A204.1 (cell line): ENCODE measurements at regions not wholly inside any gene's neighbourhood (a gene's known extent, or its start where the extent isn't known, plus 50 kb on each side); places are given as distances from the start of the nearest gene placed in this dataset.
"Not testable (repeated sequence)": the region's sequence is repeated elsewhere in the genome, so short reads cannot be mapped to it uniquely, and the experiment has no call there.

Experiments used
- FAIRE-seq: peaks from 2 replicates; lab custom pipeline; 2012; peaks lifted over from hg19 to GRCh38; lab: Jason Lieb, UNC

DNA sequence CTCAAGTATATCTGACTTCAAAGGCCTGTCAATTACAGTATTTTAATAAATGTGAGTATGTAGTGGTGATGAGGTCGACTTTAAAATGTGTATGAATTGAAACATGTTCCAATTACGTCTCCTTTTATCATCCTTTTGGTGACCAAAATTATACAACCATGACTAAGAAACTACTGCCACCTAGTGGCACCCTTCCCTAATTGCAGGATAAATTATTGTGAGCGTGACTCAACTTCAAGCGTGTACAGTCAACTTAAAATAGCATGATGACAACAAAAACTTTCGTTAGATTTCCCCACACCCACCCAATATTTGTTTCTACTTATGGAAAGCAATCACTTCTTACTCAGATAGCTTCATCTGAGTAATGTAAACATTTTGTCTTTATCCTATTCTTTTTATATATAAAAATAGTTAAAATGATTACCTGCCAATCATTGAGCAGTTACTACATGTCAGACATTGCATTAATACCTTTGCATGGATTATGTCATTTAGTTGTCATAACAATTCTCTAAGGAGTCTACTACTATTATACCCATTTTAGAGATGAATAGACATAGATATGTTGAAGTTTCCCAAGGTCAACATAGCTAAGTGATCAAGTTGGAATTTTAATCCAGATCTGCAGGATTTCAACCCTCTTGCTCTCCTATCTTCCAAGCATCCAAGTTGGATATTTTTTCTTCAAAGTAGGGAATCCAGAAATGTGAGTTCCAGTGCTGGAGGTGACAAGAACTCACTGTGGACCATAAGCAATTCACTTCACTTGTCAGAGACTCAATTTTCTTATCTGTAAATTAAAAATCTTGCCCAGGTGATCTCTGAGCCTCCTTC is 106.0 kb downstream of the MEX3B start:
- FAIRE-seq = no peak

DNA sequence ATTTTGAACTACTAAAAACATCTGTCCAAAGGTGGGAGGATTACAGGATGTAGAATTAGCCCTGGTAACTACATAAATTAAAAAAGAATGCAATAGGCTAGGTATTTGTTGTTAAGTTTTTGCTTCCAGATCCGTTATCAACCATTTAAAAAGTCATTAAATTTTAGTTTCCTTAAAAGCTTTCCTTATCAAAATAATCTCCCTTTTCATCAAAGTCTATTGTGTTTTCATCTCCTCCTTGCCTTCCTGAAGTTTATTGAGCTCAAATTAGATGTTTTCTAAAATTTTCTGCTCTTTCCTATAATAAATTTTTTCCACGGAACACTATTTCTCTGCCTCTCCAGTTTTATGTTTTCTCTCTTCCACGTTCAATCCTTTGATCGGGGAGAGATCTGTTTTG is 108.6 kb downstream of the MEX3B start:
- no peak for FAIRE-seq

DNA sequence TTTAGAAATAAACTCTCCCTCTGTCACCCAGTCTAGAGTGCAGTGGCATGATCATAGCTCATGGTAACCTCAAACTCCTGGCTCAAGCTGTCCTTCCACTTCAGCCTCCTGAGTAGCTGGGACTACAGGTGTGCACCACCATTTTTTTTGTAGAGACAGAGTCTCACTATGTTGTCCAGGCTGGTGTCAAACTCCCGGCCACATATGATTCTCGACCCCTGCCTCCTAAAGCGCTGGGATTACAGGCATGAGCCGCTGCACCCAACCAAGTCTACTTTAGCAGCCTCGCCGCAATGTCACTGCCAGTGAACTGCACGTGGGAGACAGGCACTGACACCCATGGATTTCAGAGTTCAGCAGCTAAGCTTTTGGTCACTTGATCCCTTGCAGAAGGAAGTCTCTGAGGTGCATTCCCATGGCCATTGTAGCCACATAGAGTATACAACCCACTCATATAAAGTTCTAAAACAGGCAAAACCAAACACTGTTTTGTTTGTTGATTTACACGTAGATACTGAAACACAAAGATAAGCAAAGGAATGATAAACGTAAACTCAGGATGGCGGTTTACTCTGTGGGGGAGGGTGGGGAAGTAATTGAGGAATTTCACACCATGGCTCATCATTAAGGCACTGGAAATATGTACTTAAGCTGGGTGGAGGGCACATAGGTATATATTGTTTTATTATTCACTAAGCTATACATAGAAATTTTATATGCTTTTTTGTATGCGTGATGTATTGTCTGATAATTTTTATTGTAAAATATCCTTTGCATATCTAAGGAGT is 115.0 kb downstream of the MEX3B start:
- no peak for FAIRE-seq

DNA sequence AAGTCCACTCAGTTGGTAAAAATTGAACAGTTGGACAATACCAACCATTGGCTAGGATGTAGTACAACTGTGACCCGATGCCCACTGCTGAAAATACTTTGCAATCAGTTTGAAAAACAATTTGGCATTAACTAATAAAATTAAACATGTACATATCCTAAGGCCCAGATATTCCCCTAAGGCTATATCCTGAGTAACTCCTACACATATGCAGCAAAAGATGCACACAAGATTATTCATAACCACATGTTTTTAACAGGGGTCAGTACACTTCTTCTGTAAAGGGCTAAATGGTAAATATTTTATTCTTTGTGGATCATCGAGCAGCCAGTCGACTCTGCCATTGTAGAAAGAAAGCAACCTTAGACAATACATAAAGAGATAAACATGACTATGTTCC is 116.3 kb downstream of the MEX3B start:
- no peak for FAIRE-seq

DNA sequence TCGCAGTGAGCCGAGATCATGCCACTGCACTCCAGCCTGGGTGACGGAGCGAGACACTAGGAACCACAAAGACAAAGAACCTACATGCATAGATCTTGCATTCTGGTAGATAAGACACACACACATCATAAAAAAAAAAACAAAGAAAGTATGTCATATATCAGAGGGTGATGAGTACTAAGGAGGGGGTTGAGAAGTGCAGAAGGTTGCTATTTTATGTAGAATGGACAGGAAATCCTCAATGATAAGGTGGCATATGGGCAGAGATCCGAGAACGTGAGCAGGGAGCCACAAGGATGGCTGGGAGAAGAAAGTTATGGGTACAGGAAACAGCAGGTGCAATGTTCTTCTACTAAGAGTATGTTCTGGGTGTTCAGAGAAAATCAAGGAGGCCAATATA is 118.8 kb downstream of the MEX3B start:
- FAIRE-seq = no peak

DNA sequence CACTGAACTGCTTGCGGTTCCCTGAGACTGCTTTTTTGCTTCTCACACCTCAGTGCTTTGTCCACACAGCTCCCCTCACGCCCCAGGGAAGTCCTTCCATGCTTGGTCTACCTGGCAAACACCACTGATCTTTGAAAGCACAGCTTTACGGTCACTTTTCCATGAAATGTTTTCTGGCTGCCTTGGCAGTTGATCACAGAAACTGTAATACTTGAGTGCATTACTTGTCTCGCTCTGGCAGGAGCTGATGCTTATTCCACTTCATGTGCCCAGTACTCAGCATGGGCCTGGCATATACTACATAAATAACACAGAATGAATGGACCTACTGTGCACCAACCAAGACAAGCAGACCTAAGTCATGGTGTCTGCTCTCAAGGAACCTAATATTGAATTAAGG is 121.1 kb downstream of the MEX3B start:
- FAIRE-seq = no peak

DNA sequence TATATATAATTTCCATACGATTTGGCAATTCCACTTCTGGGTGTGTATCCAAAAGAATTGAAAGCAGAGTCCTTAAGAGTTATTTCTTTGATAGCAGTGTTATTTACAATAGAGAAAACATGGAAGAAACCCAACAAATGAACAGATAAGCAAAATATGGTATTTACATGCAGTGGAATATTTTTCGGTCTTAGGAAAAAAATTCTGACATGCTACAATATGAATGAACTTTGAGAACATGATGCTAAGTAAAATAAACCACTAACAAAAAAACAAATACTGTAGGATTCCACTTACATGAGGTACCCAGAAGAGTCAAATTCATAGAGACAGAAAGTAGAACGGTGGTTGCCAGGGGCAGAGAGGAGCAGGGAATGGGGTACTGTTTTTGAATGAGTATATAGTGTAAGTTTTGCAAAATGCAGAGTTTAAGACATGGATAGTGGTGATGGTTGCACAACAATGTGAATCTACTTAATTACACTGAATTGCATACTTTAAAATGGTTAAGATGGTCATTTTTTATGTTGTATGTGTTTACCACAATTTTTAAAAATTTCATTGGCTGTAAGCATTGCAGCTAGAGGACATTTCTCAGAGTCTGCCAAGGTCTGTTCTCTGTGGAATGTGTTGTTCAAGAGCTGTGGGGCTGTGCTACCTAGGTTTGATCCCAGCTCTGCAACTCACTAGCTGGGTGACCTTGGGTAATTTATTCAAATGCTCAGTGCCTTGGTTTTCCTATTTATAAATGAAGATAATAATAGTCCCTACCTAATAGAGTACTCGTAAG is 122.1 kb downstream of the MEX3B start:
- no peak for FAIRE-seq

DNA sequence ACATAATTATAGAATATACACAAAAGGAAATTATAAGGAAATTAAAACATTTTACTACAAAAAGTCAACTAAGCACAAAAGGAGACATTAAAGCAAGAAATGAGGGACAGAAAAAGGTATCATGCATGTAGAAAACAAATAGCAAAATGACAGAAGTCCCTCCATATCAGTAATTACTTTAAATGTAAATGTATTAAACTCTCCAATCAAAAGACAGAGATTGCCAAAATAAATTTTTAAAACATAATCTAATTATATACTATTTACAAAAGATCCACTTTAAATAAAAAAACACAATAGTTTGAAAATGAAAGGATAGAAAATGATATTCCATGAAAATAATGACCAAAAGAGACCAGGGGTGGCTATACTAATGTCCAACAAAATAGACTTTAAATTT is 123.7 kb downstream of the MEX3B start:
- peak; percentile 25 for FAIRE-seq

DNA sequence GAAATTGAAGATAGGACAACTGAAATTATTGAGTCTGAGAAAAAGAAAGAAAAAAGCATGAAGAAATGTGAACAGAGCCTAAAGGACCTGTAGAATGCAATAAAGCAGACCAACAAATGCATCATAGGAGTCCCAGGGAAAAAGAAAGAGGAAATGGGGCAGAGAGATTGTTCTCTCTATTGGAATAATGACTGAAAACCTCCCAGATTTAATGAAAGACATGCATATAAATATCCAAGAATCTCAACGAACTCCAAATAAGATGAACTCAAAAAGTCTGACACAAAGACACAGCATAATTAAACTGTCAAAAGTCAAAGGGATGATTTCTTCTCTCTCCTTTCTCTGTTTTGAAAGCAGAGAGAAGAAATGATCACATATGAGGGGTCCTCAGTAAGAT is 124.7 kb downstream of the MEX3B start:
- FAIRE-seq = no peak

DNA sequence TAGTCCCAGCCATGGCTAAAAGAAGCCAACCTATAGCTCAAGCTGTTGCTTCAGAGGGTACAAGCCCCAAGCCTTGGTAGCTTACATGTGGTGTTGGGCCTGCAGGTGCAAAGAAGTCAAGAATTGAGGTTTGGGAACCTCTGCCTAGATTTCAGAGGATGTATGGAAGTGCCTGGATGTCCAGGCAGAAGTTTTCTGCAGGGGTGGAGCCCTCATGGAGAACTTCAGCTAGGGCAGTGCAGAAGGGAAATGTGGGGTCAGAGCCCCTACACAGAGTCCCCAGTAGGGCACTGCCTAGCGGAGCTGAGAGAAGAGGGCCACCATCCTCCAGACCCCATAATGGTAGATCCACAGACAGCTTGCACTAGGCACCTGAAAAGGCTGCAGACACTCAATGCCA is 127.1 kb downstream of the MEX3B start:
- not testable (repeated sequence) for FAIRE-seq

DNA sequence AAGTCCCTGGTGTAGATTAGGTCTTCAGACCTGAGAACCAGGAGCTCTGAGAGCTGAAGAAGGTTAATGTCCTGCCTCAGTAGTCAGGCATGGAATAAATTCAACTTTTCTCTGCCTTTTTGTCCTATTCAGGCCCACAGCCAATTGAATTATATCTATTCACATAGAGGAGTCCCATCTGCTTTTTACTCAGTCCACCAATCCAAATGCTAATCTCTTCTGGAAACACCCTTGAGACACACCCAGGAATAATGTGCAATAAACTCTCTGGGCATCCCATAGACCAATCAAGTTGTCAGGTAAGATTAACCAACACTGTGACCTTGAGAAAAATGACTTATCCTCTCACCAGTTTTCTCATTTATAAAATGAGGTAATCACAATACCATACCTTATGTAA is 129.4 kb downstream of the MEX3B start:
- no peak for FAIRE-seq

DNA sequence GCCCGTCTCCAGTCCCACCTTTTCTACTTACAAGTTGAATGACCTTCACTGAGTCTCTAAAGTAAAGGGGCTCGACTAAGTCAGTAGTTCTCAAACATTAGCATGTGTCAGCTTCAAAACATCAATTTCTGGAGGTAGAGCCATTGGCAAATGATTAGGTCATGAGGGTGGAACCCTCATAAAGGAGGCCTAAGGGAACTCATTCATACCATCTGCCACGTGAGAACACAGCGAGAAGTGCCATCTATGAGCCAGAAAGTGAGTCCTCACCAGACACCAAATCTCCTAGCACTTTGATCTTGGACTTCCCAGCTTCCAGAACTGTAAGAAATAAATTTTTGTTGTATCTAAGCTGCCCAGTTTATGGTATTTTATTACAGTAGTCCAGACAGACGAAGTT is 129.8 kb downstream of the MEX3B start:
- no peak for FAIRE-seq

DNA sequence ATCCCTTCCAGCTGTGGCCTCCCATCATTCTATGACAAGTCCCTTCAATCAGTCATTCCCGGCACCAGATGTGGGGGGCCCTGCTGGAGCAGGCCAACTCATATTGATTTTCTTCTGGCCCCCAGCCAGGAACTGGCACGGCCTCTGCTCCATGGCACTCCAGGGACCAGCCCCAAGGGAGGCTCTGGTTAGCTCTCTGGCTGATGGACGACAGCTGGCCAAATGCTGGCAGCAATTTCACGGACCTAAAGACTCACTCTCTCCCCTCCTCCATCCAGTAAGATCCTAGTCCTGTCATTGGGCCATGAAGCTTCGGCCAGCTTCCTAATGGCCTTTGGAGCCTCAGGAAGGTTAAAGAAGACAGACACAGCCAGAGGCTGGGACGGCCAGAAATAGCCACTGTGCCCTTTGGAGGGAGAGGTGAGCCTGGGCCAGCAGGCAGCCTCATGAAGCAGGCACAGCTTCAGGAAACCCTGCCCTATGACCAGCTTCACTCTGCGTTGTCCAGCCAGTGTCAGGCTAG is 131.0 kb downstream of the MEX3B start:
- FAIRE-seq = no peak

DNA sequence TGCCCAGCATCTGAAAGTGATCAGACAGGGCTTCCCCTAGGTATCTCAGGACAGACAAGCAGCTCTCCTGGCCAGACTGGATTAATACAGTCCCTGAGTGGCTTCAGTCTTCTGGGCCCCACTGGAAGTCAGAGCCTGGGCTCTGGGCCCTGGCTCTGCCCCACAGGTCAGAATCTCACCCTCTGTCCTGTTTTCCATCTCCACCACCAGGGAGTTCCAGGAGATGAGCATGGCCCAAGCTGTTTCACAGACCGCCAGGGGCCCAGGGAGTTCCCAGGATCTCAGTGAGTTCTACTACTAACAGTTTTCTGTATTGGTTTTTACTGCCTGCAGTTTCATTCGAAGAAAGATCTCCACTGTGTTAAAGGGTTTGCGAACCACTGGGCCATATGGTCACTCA is 131.5 kb downstream of the MEX3B start:
- FAIRE-seq = no peak

DNA sequence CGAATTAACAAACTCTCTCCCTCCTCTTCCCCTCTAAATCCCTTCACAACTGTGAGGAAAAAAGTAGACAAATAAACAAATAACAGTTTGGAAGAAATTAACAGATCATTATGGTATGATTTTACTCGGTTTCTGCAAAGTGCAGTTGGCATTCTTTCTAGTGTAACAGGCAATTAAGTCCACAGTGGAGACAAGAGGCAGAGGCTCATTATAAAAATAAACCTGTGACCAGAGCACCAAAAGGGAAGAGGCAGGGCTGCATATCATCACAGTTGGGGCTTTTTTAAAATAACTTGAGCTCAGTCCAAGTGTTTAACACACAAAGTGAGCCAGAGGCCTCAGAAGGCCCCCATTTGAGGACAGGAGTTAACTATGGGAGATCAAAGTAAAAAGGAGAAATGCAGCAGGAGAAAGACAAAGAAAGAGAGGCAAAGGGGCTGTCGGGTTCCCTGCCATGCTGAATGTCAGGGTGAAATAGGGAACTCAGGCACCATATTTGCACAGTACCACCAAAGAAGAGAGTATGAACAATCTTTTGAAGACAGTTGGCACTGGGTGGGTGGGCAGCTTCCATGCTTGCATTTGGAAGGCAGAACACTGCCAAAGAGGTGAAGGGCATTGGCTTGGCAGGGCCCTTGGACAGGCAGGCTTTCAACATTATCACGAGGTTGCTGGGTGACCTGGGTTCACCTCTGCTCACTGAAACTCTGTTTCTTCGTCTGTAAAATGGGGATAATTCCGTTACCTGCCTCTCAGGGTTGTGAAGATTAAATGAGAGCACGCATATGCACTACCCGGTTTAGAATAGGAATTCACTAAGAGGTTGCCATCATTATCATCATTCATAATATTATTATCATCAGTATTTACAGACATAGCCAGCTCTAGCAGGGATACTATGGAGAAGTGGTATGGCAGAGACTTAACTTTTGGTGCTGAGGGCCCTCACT is 134.5 kb downstream of the MEX3B start:
- no peak for FAIRE-seq

DNA sequence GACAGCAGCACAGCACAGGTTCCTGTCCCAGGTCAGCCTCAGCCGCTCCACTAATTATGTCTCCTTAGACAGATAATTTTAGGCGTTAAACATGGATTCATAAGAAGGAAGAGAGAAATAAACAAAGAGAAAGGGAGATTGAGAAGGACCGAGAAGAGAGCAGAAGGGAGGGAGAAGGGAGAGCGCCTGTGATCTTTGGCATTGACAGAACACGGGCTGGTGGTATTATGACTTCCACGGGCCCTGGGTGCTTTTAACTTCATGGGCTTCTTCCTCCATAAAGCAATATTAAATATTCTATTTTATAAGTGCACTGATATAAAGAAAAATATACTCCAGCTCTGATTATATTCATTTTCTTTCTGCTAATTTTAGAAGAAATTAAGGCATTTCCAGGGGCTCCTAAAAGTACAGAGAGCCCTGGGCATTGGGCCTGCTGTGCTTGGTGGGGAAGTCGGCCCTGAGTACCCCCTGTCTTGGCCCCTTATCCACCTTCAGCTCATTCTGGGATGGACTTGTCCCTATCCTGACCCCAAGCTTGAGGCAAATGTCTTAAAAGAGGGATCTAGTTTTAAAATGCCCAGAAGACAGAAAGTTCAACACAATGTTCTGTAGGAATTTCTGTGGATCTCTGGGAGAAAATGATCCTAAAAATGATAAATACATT is 135.3 kb downstream of the MEX3B start:
- no peak for FAIRE-seq

DNA sequence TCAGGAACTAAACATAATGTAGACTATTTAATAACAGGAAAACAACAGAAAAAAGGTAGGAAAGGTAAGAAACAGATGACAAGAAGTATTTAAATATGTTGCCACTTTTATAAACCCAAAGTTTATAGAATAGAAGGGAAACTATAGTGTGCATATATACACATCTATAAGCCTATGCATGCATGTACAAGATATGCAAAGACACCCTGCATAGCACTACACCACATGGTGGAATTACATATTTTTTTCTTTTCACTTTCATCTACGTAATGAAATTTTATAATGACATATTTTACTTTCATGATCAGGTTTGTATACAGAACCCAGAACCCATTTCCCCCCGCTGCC is 136.8 kb downstream of the MEX3B start:
- no peak for FAIRE-seq

DNA sequence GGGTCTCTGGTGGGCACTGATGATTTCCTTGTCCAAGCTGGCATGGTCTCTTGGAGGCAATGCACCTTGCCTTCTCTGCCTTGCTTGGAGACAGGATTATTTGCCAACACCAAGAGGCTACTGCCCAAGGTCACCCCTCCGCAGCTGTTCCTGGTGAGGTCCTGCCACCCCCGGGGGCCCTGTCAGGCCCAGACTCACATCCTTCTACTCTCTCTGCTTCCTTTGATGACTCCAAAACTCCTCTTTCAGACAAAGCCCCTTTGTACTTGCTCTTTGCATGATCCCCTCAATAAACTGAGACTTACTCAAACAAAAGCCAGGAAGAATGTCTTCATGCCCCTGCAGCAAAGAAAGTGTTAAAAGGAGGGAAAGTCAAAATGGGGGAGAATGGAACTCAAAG is 137.7 kb downstream of the MEX3B start:
- FAIRE-seq = no peak

DNA sequence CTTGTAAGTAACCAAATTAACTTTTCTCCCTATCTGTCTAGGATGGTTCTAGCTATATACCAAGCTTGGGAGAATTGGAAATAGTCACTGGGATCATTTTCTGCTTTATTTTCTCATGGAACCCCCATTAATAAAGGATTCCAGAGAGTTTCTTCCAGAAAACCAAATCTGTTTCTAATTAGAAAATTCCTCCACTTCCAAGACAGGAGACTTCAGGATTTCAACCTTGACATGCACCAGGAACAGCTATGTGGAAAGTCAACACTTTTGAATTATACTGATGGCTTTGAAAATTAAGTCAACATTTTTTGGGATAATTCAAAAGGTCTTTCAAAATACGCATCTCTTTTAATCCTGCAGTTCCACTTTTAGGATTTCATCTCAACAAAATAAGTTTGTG is 138.3 kb downstream of the MEX3B start:
- FAIRE-seq = no peak

DNA sequence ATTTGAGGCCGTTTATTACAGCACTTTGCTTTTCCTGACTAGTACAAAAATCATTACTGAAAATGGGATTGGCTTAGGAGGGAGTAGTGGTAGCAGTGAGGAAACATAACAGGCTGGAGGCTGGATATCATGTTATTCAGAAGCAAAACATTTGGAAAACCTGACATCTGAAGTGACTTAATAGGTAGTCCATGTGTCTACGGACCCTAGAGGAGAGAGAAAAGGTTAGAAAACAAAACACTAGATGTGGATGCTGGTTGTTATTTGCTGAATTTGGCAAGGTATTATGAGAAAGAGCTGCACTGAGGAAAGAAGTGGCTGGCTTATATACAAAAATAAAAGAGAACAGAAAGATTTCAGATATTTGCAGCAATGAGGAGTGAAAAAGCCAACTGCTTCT is 139.9 kb downstream of the MEX3B start:
- no peak for FAIRE-seq

DNA sequence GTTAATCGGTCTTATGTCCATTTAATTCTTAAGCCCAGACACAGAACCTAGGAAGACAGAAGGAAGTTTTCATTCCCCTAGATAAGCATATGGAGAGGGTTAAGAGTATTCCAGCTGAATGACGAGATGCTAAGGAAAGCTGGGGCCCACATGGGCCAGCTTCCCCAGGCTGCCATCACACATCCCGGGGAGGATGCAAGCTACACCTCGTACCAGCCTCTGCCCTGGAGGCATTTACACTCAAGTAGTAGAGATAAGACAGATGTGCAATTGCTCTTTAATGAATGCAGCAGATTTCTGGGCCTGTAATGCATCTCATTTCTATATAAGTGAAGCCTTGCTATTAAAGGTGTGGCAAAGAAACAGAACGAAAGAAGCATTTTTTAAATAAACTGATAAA is 144.5 kb downstream of the MEX3B start:
- FAIRE-seq = no peak
